ENCODE measurements at regions not wholly inside any gene's neighbourhood (a gene's known extent, or its start where the extent isn't known, plus 50 kb on each side); places are given as distances from the start of the nearest gene placed in this dataset.

GRCh38 chr11:113626736-113627135, 79.4 kb downstream of the TMPRSS5 start (continued):
- no peak for TF ChIP-seq BCLAF1 (IDR thresholded peaks at IDR 0.05)
- TF ChIP-seq TCF3 (IDR thresholded peaks at IDR 0.05; ENCODE audit: borderline replicate concordance, insufficient read depth, low read depth, low read length): no peak
- TF ChIP-seq RCOR1 (conservative IDR thresholded peaks at IDR 0.05; ENCODE audit: low read depth, low read length): no peak
- TF ChIP-seq CHD1 (IDR thresholded peaks at IDR 0.05; ENCODE audit: low read depth, low read length): no peak

GRCh38 chr11:113623114-113623513, 83.0 kb downstream of the TMPRSS5 start:
- no peaks in the 10 kb centered on the region for H3K9me3 ChIP-seq (replicated peaks; ENCODE audit: control insufficient read depth, insufficient read depth, low read length)
- CTCF ChIA-PET: no interaction called here
- DNase-seq (ENCODE audit: low read depth, low spot score) (no peak), ATAC-seq (no peak), FAIRE-seq (no peak)
- WGBS (ENCODE audit: insufficient coverage, insufficient replicate concordance, low lambda C conversion rate, missing lambda C conversion rate): 0% methylated on average over 1 of the region's 1 CpG
- SMC1A ChIA-PET (ENCODE audit: uncharacterized antibody, unreplicated experiment): no interaction called here
- H3K4me2 ChIP-seq (ENCODE audit: control insufficient read depth, insufficient read depth): no peak overlapping the region
- no peaks in the 10 kb centered on the region; a peak in 1 of 4 replicates for H3K27me3 ChIP-seq (replicated peaks in 1 of 2; ENCODE audit: control insufficient read depth in 2 of 2, insufficient read depth in 2 of 2, low read length in 1 of 2)
- RAD21 ChIA-PET (ENCODE audit: unreplicated experiment): no interaction called here
- H3K27ac ChIP-seq (ENCODE audit: control insufficient read depth, insufficient read depth): no peak overlapping the region
- intact Hi-C loops (cut with micrococcal nuclease; ENCODE audit: unreplicated experiment) (no loop called here), in situ Hi-C loops (cut with MboI) (no loop called here)
- BruUV-seq (replicated peaks): no TSS peak
- H3K36me3 ChIP-seq (ENCODE audit: control insufficient read depth in 2 of 2, insufficient read depth in 2 of 2, low read length in 1 of 2): no peaks in the 10 kb centered on the region
- H2AFZ ChIP-seq (ENCODE audit: control insufficient read depth, low read depth, low read length): no peak overlapping the region
- H3K79me2 ChIP-seq (ENCODE audit: control insufficient read depth, insufficient read depth, low read length): no peaks in the 10 kb centered on the region
- no peak overlapping the region for H3K4me3 ChIP-seq
- H4K20me1 ChIP-seq (ENCODE audit: control insufficient read depth, insufficient read depth): no peaks in the 10 kb centered on the region
- H3K4me1 ChIP-seq (ENCODE audit: control insufficient read depth, insufficient read depth, low read length): no peaks in the 10 kb centered on the region
- POLR2A ChIA-PET: no interaction called here
- H3K9ac ChIP-seq (ENCODE audit: control insufficient read depth, insufficient read depth, low read length): no peak overlapping the region
- no peak for TF ChIP-seq POLR2AphosphoS2 (IDR thresholded peaks at IDR 0.05; ENCODE audit: low read depth, low read length)
- TF ChIP-seq YBX1 (IDR thresholded peaks at IDR 0.05): no peak
- TF ChIP-seq RELA (IDR thresholded peaks at IDR 0.05; ENCODE audit: borderline replicate concordance, partially characterized antibody): no peak
- no peak for TF ChIP-seq IRF4 (IDR thresholded peaks at IDR 0.05; ENCODE audit: low read depth, low read length)
- no peak for TF ChIP-seq EGR1 (IDR thresholded peaks at IDR 0.05; ENCODE audit: borderline replicate concordance in 1 of 2, low read depth in 2 of 2, low read length in 2 of 2)
- TF ChIP-seq ZNF384 (IDR thresholded peaks at IDR 0.05; ENCODE audit: borderline replicate concordance, low read depth, low read length): no peak
- TF ChIP-seq, protein P1, sequence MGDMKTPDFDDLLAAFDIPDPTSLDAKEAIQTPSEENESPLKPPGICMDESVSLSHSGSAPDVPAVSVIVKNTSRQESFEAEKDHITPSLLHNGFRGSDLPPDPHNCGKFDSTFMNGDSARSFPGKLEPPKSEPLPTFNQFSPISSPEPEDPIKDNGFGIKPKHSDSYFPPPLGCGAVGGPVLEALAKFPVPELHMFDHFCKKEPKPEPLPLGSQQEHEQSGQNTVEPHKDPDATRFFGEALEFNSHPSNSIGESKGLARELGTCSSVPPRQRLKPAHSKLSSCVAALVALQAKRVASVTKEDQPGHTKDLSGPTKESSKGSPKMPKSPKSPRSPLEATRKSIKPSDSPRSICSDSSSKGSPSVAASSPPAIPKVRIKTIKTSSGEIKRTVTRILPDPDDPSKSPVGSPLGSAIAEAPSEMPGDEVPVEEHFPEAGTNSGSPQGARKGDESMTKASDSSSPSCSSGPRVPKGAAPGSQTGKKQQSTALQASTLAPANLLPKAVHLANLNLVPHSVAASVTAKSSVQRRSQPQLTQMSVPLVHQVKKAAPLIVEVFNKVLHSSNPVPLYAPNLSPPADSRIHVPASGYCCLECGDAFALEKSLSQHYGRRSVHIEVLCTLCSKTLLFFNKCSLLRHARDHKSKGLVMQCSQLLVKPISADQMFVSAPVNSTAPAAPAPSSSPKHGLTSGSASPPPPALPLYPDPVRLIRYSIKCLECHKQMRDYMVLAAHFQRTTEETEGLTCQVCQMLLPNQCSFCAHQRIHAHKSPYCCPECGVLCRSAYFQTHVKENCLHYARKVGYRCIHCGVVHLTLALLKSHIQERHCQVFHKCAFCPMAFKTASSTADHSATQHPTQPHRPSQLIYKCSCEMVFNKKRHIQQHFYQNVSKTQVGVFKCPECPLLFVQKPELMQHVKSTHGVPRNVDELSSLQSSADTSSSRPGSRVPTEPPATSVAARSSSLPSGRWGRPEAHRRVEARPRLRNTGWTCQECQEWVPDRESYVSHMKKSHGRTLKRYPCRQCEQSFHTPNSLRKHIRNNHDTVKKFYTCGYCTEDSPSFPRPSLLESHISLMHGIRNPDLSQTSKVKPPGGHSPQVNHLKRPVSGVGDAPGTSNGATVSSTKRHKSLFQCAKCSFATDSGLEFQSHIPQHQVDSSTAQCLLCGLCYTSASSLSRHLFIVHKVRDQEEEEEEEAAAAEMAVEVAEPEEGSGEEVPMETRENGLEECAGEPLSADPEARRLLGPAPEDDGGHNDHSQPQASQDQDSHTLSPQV (IDR thresholded peaks at IDR 0.05): no peak
- no peak for TF ChIP-seq ZNF207 (IDR thresholded peaks at IDR 0.05; ENCODE audit: borderline replicate concordance)
- no peak for TF ChIP-seq ZSCAN29 (IDR thresholded peaks at IDR 0.05)
- TF ChIP-seq, protein P2, sequence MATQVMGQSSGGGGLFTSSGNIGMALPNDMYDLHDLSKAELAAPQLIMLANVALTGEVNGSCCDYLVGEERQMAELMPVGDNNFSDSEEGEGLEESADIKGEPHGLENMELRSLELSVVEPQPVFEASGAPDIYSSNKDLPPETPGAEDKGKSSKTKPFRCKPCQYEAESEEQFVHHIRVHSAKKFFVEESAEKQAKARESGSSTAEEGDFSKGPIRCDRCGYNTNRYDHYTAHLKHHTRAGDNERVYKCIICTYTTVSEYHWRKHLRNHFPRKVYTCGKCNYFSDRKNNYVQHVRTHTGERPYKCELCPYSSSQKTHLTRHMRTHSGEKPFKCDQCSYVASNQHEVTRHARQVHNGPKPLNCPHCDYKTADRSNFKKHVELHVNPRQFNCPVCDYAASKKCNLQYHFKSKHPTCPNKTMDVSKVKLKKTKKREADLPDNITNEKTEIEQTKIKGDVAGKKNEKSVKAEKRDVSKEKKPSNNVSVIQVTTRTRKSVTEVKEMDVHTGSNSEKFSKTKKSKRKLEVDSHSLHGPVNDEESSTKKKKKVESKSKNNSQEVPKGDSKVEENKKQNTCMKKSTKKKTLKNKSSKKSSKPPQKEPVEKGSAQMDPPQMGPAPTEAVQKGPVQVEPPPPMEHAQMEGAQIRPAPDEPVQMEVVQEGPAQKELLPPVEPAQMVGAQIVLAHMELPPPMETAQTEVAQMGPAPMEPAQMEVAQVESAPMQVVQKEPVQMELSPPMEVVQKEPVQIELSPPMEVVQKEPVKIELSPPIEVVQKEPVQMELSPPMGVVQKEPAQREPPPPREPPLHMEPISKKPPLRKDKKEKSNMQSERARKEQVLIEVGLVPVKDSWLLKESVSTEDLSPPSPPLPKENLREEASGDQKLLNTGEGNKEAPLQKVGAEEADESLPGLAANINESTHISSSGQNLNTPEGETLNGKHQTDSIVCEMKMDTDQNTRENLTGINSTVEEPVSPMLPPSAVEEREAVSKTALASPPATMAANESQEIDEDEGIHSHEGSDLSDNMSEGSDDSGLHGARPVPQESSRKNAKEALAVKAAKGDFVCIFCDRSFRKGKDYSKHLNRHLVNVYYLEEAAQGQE (IDR thresholded peaks at IDR 0.05; ENCODE audit: low read depth, low read length): no peak
